Stomach (tissue), 4 donors: ENCODE measurements at regions not wholly inside any gene's neighbourhood (a gene's known extent, or its start where the extent isn't known, plus 50 kb on each side); places are given as distances from the start of the nearest gene placed in this dataset.

ENCODE experiments used
- CTCF ChIP-seq, 7 experiments: fragments of 450-650 bp in 4 of 7; fragments of 200-600 bp in 3 of 7; sonication (generic) in 3 of 7; IDR thresholded peaks; one replicate each; pipeline ENCODE4 v1.5.1; 2016 to 2019; ENCODE audit warnings: antibody characterized with exemption in 7 of 7, control low read depth in 2 of 7, mild to moderate bottlenecking in 1 of 7
- POLR2A ChIP-seq, 4 donors: fragments of 450-650 bp; IDR thresholded peaks; one replicate each; pipeline ENCODE4 v1.6.1; 2016; ENCODE audit warnings: antibody characterized with exemption in 4 of 4, control low read depth in 2 of 4, mild to moderate bottlenecking in 1 of 4, moderate library complexity in 1 of 4
- POLR2AphosphoS5 ChIP-seq, 3 donors: sonication (generic); formaldehyde crosslinking; IDR thresholded peaks; one replicate each; pipeline ENCODE4 v1.6.1; 2016; ENCODE audit warnings: antibody characterized with exemption in 3 of 3

- no peak for TF ChIP-seq CTCF (IDR thresholded peaks at IDR 0.05)
- TF ChIP-seq POLR2A (IDR thresholded peaks at IDR 0.05): no peak
- no peak for TF ChIP-seq POLR2AphosphoS5 (IDR thresholded peaks at IDR 0.05)
Measured at GRCh38 chr13:105670179-105670990, 865.1 kb downstream of the EFNB2 start.
